NOMO-1 treated with DMSO at 0.1 percent for 48 hours (cell line): ENCODE measurements at regions not wholly inside any gene's neighbourhood (a gene's known extent, or its start where the extent isn't known, plus 50 kb on each side); places are given as distances from the start of the nearest gene placed in this dataset.
"Not testable (repeated sequence)": the region's sequence is repeated elsewhere in the genome, so short reads cannot be mapped to it uniquely, and the experiment has no call there.

Source experiments
- DNase-seq: peaks from one replicate; lab custom pipeline; 2025; ENCODE audit not compliant: unreplicated experiment; lab: John Stamatoyannopoulos, UW

DNA sequence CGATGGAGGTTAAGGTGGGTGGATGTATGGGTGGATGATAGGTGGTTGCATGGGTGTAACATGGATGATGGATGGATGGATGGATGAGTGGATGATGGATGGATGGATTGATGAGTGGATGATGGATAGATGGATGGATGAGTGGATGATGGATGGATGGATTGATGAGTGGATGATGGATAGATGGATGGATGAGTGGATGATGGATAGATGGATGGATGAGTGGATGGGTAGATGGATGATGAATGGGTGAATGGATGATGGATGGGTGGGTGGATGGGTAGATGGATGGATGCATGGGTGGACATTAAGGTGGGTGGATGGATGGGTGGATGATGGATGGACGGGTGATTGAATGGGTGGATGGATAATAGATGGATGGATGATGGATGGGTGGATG is 136.5 kb upstream of the FOXD4L5 start:
- DNase-seq: not testable (repeated sequence)

DNA sequence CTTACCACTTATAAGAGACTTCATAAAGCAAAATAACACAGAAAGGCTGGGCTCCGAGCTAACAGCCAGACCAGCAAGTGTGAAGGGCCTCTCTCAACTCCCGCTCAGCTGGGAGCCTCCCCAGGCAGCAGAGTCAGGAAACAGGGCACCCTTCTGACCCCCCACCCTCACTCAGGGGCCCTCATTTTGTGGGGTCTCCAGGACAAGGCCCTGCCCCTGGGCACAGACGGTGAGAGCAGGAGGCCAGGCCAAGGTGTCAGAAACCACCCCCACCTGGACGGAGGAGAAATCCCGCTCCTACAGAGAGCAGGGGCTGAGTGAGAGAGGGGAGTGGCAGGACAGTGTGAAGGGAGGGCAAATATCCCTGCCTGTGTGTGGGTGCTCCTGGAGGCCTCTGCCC is 135.8 kb upstream of the FOXD4L5 start:
- no peak for DNase-seq

DNA sequence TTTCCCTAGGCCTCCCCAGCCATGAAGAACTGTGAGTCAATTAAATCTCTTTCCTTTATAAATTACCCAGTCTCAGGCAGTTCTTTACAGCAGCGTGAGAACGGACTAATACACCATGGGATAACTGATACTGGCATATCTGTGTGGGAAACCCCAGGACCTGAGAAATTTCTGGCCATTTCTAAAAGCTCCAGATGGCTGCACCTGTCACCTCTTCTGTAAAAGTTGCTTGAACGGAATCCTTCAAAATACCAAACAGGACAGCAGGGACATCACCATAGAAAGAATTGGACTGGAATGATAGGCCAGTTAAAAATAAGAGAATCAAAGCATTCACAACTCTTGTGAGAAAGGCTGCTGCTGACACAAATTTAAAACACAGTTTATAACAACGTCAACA is 134.0 kb upstream of the FOXD4L5 start:
- not testable (repeated sequence) for DNase-seq

DNA sequence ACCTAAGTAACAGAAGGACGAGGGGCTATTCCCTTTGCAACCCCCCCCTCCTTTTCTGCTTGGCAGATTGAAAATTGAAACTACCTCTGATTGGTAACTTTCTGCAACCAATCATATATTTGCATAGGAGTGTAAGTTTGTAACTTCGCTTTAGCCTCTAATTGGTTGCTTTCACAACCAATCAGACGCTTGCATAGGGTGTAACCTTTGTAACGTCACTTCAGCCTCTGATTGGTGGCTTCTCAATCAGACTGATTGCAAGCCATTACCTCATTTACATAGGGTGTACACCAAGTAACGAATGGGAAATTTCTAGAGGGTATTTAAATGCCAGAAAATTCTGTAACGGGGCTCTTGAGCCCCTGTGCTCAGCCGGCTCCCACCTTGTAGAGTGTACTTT is 131.9 kb upstream of the FOXD4L5 start:
- DNase-seq: not testable (repeated sequence)

DNA sequence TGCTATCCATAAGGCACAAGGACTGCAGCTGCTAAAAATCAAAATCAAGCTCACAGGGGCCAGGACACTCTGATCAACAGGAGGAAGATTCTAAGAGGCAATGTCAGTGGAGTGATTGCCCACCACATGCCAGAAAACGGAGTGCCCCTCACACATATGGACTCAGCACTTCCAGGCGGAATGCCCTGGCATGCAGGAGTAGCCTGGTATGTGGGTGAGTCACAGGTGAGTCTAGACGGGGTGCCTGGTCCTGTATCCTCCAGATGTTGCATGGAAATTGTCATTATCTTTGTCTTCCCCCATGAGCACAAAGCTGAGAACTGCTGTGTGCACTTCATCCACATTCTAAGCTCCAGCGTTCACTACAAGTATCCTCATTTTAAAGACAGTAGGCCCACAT is 129.2 kb upstream of the FOXD4L5 start:
- DNase-seq: not testable (repeated sequence)

DNA sequence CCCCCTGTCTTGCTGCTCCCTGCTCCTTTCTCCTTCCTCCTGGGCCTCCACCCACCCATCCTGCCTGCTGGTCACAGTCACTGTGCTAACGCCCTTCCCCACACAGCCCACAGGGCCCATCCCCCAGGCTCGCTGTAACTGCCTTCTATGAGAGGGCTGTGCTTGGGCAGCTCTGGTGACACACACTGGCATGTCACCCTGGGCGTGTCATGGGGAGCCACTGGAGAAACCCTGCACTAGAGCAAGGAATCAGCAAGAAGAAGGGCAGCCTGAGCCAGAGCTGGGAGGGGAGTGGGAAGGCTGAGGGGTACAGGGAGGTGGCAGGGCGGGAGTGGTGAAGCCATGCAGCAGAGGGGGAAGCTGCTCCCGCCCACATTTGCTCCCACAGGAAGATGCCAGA is 128.4 kb upstream of the FOXD4L5 start:
- not testable (repeated sequence) for DNase-seq

DNA sequence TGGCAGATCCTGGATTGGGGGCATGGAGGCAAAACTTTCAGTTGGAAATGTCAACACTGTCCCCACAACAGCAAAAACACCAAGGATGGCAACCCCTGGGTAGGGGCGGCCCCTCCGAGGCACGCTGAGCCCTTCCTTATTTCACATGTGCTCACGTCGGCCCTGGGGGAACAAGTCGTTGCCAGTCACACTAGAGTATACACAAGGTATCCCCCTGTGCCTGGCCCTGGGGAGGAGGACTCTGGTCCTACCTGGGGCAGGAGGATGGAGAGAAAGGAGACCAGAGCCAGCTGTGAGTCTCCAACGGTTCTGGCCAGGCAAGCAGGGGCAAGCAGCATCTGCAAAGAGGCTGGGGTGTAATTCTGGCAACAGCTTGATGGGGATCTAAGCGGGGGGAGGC is 126.9 kb upstream of the FOXD4L5 start:
- DNase-seq: no peak

DNA sequence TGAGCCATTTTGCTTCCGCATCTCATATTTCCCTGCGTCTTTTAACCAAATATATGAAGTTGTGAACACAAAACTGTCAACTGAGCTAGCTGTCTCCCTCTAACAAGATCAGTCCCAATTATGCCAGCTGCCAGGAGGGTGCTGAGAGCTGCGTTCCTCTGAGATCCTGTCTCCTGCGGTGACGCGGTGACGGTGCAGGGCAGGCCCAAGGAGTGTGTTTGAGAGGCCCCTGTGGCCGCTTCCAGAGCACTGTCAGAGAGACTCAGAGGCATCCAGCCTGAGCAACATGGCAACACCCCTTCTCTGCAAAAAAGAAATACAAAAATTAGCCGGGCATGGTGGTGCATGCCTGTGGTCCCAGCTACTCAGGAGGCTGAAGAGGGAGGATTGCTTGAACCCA is 126.3 kb upstream of the FOXD4L5 start:
- DNase-seq: no peak

DNA sequence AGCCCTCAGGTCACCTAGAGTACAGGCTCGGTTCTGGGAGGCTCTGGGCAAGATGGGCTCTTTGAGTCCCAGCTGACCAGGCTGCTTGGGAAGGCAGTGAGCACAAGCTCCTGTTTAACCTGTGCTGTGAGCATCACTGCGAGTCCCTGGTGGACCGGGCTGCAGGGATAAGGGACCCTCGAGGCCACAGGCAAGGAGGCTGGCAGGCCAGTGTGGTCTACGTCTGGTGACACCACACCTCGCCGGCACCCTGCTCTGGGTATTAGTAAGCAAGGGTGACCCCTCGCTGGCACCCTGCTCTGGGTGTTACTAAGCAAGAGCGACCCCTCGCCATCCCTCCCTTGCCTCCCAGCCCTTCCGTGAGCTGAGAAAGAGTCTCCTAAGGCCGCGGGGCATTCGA is 125.9 kb upstream of the FOXD4L5 start:
- no peak for DNase-seq

DNA sequence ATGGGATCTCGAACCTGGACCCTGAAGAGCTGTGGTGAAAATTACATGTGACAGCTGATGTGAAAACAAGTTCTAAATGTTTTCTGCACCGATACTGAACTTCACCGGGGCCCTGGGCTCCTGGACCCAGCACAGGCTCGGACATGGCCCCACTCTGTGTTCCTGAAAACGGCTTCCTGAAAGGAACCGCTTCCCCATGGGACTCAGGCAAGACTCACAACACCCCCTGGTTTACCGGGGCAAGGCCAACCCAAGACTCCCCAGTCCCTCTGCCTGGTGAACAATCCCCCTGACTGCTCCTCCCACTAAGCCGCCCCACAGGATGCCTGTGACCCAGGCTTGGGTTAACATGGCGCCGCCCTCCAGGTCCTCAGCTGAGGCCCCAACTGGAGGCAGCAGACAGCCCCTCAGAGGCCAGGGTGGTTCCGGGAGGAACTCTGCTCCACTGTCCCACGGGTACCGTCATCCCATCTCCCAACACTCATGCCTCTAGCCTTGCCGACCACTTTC is 124.5 kb upstream of the FOXD4L5 start:
- DNase-seq: no peak

DNA sequence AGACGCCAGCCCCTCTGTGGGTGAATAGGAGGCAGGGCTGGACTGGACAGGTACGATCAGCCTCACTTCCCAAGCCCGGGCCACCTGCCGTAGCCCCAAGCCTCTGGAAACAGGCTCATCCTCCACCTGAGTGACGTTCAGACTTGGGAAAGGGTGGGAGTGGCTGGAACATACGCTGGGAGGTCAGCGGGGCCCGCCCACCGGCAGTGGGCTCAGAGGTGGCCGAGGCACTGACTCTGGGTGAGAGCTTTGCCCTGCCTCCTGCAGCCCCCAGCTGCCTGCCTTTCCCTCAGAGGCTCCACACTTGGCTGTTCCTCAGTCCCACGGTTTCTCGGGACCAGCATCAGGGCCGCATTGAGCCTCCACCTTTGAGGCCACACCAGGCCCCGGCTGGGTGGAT is 123.8 kb upstream of the FOXD4L5 start:
- not testable (repeated sequence) for DNase-seq

DNA sequence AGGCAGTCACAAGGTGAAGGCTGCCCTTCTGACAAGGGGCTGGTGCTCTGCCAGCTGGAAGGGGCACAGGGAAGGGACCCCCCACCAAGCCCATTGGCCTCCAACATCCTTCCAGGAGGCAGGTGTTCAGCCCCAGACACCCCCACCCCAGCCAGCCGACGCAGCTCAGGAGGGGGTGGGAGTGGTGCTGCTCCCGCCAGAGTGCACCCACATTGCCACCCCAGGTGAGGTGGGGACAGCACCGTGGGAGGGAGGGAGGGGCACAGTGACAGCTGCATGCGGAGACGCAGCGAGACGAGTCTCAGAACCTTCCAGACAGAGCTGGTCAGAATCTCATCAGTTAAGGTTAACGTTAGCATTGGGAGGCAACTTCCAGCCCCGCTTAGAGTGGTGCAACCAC is 121.6 kb upstream of the FOXD4L5 start:
- not testable (repeated sequence) for DNase-seq

DNA sequence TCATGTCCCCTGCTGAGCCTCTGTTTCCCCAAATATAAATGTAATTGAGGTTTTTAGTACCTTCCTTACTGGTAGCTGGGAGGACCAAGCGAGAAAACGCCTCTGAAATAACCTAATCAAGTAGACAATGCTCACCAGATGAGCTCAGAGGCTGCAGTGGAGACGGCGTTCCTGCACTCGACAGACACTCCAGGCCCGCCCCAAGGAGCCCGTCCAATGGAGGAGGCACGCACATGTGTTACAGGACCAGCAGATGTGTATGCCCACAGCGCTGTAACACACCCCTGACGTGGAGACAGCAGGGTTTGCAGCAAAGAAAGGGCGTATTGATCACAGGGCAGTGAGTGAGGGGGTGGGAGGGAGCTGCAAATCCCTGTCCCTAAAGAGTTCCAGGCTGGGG is 120.8 kb upstream of the FOXD4L5 start:
- DNase-seq: not testable (repeated sequence)

DNA sequence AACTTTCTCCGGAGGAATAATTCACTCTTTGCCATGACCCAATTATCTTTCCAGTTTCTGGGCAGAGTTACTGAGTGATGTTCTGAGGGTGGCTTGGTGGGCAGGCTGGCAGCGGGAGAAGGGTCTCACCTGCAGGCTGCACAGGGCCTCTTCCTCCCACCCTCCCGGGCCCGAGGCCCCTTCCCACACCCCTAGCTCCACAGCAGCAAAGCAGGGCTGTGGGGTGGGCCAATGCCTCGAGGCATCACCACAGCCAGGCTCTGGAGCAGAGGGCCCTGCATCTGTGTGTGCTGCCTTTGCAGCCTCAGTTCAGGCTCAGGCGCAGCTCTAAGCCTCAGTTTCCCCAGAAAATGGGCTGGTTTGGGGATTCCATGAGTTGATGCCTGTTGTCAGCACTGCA is 120.2 kb upstream of the FOXD4L5 start:
- DNase-seq: no peak

DNA sequence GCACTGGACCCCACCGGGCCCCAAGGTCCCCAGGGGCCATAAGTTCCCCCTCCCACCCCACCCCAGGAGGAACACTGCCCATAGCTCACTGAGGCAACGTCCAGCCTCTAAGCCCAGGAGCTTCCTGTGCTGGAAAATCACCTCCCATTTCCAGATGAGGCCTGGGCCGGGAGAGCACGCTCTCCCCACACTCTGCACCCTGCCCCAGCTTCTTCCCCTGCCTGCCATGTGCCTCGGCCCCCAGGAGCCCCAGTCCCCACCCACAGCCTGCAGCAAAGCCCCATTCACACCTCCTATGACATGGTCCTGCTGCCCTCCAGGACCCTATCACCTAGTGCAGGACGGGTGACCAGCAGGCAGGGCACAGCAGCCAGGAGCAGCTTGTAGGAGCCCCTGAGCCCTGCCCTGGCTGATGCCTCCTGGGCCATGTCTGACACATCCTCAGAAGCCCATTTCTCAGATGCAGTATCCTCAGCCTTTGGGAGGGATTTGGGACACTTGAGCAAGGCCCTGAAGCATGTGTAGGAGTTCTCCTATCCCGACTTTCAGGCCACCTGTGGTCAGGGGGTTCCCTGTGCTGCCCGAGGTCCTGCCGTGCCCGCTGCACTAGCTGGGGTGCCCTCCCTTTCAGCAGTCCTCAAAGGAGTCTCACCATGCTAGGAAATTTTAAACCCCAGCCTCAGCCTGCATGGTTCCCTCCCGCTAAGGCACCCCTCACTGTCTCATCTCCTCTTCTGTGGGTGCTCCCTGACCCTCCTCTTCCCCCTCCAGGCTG is 119.4 kb upstream of the FOXD4L5 start:
- DNase-seq: no peak

DNA sequence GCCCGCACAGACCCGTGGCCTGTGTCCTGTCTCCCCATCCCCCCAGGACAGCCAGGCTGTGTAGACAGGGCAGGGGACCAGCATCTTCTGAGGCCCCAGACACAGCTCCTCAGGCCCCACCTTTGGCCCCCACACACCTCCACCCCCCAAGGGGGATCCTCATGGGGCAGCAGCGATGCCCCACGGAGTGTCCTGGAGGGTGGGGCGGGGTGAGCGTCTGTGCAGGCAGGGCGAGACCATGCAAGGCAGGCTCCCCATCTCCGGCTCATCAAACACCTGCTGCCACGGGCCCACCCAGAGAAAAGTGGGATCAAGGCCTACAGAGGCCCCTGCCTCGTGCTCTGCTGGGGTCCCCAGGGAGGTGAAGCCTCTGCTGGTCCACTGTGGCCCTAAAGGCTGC is 118.7 kb upstream of the FOXD4L5 start:
- no peak for DNase-seq

DNA sequence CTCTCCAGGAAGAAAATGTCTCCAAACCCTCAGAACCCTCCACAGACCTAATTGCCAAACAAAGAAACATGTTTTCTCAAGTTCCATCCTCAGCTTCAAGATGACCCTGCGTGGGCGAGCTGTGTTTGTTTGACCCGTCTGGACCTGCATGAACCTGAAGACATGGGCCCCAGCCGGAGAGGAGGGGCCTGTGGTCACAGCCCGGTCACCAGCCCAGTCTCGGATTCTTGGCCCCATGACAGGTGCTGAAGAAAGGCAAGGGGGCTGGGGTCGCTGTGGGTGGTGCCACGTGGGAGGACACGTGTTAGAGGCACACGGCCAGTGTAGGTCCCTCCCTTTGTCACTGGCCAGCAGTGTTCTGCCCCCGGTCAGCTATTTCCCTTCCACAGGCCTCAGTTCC is 118.1 kb upstream of the FOXD4L5 start:
- not testable (repeated sequence) for DNase-seq

DNA sequence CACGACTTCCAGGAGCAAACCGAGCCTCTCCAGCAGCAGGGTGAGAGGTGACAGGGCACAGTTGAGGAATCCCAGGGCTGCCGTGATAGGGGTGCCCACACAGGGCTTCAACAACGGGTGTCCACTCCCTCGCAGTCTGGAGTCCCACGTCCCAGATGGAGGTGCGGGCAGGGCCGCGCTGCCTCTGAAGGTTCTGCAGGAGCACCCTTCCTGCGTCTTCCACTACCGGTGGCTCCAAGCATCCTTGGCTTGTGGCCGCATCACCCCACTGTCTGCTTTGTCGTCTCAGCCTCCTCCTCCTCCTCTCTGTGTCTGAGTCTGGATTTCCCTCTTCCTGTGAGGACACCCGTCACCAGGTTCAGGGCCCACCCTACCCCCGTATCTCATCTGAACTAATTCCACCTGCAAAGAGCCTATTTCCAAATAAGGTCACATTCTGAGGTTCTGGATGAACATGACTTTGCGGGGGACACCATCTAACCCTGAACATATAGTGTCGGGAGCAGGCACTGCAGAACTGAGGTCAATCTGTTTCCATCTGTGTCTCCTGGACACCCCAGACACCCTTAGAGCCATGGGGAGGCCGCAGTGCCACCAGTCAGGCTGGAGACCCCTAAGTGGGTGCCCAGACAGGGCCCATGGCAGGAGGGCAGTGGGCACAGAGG is 117.3 kb upstream of the FOXD4L5 start:
- DNase-seq: not testable (repeated sequence)

DNA sequence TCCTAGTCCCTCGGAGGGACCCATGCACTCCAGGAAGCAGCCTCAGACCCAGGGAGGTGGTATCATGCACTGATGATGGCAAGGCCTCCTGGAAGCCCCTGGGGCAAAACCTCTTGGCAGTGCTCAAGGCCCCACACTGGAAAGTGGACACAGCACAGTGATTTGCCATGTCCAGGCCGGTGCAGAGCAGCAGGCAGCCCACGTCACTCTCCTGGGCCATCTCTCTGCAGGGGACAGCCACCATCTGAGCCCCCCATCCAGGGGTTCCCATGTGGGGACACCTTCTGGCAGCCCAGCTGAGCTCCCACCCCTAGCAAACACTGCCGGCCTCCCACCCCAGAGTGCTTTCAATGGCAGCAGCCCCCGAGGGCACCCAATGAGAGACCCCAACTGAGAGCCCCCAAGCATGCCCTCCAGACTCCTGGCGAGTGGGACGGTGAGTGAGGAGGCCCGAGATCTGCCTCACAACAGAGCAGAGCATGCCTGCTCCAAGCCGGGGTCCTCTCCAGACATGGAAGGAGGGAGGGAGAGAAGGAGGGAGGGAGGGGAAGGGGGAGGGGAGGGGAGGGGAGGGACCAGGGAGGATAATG is 116.5 kb upstream of the FOXD4L5 start:
- DNase-seq: not testable (repeated sequence)

DNA sequence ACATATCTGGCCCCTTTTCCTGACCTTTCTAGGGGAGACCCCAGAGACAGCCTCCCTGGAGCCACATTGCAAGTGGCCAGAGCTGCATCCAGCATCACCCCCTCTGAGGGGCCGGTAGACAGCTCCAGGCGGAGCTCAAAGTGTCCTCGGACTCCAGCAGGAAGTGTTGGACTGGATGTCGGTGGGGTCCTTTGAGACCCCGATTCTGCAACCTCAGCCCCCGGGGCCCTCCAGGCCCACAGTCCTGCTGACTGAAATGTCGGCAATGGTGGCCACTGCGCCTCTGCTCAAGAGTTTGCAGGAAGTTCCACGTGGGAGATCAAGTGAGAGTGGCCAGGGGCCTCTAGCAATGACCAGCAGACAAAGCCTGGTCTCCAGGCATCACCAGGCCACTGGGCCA is 115.9 kb upstream of the FOXD4L5 start:
- no peak for DNase-seq

DNA sequence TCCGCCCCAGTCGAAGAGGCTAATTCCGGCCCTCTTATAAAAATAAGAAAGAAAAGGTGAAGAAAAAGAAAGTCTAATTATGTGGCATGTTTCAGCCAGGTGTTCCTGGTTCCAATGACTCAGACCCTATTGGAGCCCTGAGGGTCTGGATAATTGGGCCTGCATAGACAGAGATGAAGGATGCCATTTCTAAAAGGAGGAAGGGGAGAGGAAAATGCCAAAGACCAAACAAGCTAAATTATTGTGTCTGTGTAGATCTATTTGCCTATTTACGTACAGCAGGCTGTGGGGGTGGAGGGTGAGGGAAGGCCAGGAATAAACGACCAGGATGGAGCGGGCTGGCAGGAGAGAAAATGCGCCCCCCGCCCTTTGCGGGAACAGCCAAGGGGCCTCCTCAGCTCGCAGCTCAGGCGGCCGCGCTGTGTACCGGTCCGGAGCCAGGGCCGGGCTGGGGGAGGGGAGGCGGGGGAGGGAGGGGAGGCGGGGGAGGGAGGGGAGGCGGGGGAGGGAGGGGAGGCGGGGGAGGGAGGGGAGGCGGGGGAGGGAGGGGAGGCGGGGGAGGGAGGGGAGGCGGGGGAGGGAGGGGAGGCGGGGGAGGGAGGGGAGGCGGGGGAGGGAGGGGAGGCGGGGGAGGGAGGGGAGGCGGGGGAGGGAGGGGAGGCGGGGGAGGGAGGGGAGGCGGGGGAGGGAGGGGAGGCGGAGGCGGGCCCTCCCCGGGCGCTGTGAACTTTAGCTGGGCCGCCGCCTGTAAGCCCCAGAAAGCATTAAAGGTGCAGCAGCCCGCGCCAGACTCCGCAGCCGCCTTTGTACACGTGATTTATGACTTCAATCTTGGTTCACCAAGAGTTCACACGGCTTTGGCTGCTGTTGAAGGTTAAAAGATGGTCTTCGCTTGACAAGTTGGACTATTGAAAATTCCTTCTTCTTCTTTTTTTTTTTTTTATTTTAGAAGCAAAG is 113.0 kb upstream of the FOXD4L5 start:
- DNase-seq: not testable (repeated sequence)
